GM12878 (cell line): ENCODE measurements at regions not wholly inside any gene's neighbourhood (a gene's known extent, or its start where the extent isn't known, plus 50 kb on each side); places are given as distances from the start of the nearest gene placed in this dataset.

Experiments
- BCL11A ChIP-seq: IDR thresholded peaks from 2 replicates; pipeline ENCODE4 v1.6.1; 2011; ENCODE audit warnings: low read depth, low read length
- BRCA1 ChIP-seq: IDR thresholded peaks from 2 replicates; pipeline ENCODE4 v1.6.1; 2011; ENCODE audit warnings: low read depth, low read length, improper control_type of control experiment
- E2F4 ChIP-seq: IDR thresholded peaks from 2 replicates; pipeline ENCODE4 v1.6.1; 2012; ENCODE audit warnings: low read depth, low read length, improper control_type of control experiment
- HDAC6 ChIP-seq: fragments of 200-600 bp; sonication (generic); IDR thresholded peaks from one replicate; pipeline ENCODE4 v1.8.0; 2017; ENCODE audit warnings: antibody characterized with exemption; ENCODE audit not compliant: unreplicated experiment
- IKZF2 ChIP-seq, 2 experiments: fragments of 450-650 bp; IDR thresholded peaks; 2 replicates each; pipeline ENCODE4 v1.6.1; 2017; ENCODE audit warnings: mild to moderate bottlenecking in 2 of 2, moderate library complexity in 2 of 2
- JUNB ChIP-seq: IDR thresholded peaks from 2 replicates; pipeline ENCODE4 v1.6.1; 2016; ENCODE audit warnings: antibody characterized with exemption, mild to moderate bottlenecking
- NR2C1 ChIP-seq: fragments of 450-650 bp; IDR thresholded peaks from 2 replicates; pipeline ENCODE4 v1.6.1; 2017; ENCODE audit warnings: antibody characterized with exemption, mild to moderate bottlenecking, moderate library complexity
- NR2C2 ChIP-seq: IDR thresholded peaks from 2 replicates; pipeline ENCODE4 v1.6.1; 2011; ENCODE audit warnings: borderline replicate concordance, low read depth; ENCODE audit not compliant: control insufficient read depth, insufficient read length
- RFX5 ChIP-seq: IDR thresholded peaks from 2 replicates; pipeline ENCODE4 v1.6.1; 2011; ENCODE audit warnings: low read depth, low read length, improper control_type of control experiment
- SREBF2 ChIP-seq: IDR thresholded peaks from 2 replicates; pipeline ENCODE4 v1.6.1; 2012; ENCODE audit warnings: mild to moderate bottlenecking, low read length
- STAT1 ChIP-seq: fragments of 450-650 bp; conservative IDR thresholded peaks from 2 replicates; pipeline ENCODE4 v1.6.1; 2014; ENCODE audit warnings: antibody characterized with exemption, mild to moderate bottlenecking
- SUPT20H ChIP-seq: IDR thresholded peaks from 2 replicates; pipeline ENCODE4 v1.6.1; 2011; ENCODE audit warnings: low read depth, mild to moderate bottlenecking, low read length, moderate library complexity, borderline replicate concordance; ENCODE audit not compliant: control insufficient read depth
- TF ChIP-seq, protein P1 (sequence below): fragments of 450-650 bp; formaldehyde crosslinking; IDR thresholded peaks from 2 replicates; pipeline ENCODE4 v1.4.0; 2022; ENCODE audit warnings: mild to moderate bottlenecking, moderate library complexity
- TF ChIP-seq, protein P2 (sequence below): fragments of 450-650 bp; IDR thresholded peaks from 2 replicates; pipeline ENCODE4 v1.6.1; 2016; ENCODE audit warnings: mild to moderate bottlenecking, moderate library complexity, borderline replicate concordance

DNA sequence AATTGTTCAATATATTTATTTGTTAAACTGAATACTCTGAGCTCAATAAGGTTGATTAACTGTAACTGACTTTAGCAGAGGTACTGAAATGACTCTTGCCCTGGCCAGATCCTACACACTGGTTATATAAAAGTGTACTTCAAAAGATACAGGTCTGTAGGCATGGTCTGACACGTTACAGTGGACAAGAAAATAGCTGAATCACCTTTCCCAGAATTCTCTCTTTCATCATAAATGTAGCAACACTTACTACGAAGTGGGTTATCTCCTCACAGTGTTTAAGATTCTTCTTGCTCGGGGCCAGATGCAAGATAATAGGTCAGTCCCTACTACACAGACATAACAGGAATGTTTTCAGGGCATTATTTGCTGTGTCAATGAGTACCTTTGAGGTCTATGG lies 107.0 kb upstream of the ZC3H15 start (continued):
- no peak for TF ChIP-seq IKZF2 (IDR thresholded peaks at IDR 0.05)
- TF ChIP-seq SREBF2, result no peak
- no peak for TF ChIP-seq SUPT20H
- no peak for TF ChIP-seq JUNB
- TF ChIP-seq E2F4, result no peak
- no peak for TF ChIP-seq NR2C1
- TF ChIP-seq NR2C2, result no peak
- no peak for TF ChIP-seq RFX5
- TF ChIP-seq STAT1, result no peak
- no peak for TF ChIP-seq BRCA1
- TF ChIP-seq, protein P1, sequence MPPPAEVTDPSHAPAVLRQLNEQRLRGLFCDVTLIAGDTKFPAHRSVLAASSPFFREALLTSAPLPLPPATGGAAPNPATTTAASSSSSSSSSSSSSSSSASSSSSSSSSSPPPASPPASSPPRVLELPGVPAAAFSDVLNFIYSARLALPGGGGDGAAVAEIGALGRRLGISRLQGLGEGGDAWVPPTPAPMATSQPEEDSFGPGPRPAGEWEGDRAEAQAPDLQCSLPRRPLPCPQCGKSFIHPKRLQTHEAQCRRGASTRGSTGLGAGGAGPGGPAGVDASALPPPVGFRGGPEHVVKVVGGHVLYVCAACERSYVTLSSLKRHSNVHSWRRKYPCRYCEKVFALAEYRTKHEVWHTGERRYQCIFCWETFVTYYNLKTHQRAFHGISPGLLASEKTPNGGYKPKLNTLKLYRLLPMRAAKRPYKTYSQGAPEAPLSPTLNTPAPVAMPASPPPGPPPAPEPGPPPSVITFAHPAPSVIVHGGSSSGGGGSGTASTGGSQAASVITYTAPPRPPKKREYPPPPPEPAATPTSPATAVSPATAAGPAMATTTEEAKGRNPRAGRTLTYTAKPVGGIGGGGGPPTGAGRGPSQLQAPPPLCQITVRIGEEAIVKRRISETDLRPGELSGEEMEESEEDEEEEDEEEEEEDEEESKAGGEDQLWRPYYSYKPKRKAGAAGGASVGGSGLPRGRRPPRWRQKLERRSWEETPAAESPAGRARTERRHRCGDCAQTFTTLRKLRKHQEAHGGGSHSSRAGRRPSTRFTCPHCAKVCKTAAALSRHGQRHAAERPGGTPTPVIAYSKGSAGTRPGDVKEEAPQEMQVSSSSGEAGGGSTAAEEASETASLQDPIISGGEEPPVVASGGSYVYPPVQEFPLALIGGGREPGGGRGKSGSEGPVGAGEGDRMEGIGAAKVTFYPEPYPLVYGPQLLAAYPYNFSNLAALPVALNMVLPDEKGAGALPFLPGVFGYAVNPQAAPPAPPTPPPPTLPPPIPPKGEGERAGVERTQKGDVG (CRISPR knock-in tag), result no peak
- no peak for TF ChIP-seq BCL11A
- TF ChIP-seq, protein P2, sequence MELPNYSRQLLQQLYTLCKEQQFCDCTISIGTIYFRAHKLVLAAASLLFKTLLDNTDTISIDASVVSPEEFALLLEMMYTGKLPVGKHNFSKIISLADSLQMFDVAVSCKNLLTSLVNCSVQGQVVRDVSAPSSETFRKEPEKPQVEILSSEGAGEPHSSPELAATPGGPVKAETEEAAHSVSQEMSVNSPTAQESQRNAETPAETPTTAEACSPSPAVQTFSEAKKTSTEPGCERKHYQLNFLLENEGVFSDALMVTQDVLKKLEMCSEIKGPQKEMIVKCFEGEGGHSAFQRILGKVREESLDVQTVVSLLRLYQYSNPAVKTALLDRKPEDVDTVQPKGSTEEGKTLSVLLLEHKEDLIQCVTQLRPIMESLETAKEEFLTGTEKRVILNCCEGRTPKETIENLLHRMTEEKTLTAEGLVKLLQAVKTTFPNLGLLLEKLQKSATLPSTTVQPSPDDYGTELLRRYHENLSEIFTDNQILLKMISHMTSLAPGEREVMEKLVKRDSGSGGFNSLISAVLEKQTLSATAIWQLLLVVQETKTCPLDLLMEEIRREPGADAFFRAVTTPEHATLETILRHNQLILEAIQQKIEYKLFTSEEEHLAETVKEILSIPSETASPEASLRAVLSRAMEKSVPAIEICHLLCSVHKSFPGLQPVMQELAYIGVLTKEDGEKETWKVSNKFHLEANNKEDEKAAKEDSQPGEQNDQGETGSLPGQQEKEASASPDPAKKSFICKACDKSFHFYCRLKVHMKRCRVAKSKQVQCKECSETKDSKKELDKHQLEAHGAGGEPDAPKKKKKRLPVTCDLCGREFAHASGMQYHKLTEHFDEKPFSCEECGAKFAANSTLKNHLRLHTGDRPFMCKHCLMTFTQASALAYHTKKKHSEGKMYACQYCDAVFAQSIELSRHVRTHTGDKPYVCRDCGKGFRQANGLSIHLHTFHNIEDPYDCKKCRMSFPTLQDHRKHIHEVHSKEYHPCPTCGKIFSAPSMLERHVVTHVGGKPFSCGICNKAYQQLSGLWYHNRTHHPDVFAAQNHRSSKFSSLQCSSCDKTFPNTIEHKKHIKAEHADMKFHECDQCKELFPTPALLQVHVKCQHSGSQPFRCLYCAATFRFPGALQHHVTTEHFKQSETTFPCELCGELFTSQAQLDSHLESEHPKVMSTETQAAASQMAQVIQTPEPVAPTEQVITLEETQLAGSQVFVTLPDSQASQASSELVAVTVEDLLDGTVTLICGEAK, result no peak
- TF ChIP-seq HDAC6, result no peak
